H1 (cell line): ENCODE measurements at regions not wholly inside any gene's neighbourhood (a gene's known extent, or its start where the extent isn't known, plus 50 kb on each side); places are given as distances from the start of the nearest gene placed in this dataset.

Experiments used
- CTCF ChIA-PET: fragments of 300-600 bp; sonication (Branson Sonifier 250); formaldehyde crosslinking; loops from one replicate; lab custom pipeline; 2021; ENCODE audit not compliant: partially characterized antibody; lab: Charles Lee
- POLR2A ChIA-PET: fragments of 300-600 bp; sonication (Branson Sonifier 250); formaldehyde crosslinking; loops from one replicate; lab custom pipeline; 2021; ENCODE audit warnings: inconsistent platforms; ENCODE audit not compliant: partially characterized antibody; lab: Charles Lee
- DNase-seq, 2 experiments: peaks; one replicate each; pipeline versions ENCODE4 v3.0.0 to v3.0.0-alpha.2; 2010 to 2022; ENCODE audit warnings: low spot score in 2 of 2, low read depth in 1 of 2, mixed read lengths in 1 of 2
- FAIRE-seq: peaks from 2 replicates; lab custom pipeline; 2011; peaks lifted over from hg19 to GRCh38; lab: Jason Lieb, UNC
- H2AFZ ChIP-seq: 2 replicates; pipeline ENCODE4 v1.8.1; 2012; ENCODE audit warnings: low read length, inconsistent platforms
- H2AK5ac ChIP-seq: 2 replicates; pipeline ENCODE4 v1.6.1; 2013; ENCODE audit warnings: low read depth, low read length
- H2BK120ac ChIP-seq: replicated peaks from 2 replicates; pipeline ENCODE3; 2013; ENCODE audit warnings: low read depth, low read length, inconsistent platforms
- H2BK12ac ChIP-seq: 2 replicates; pipeline ENCODE4 v1.6.1; 2013; ENCODE audit warnings: low read depth, low read length
- H2BK15ac ChIP-seq: 2 replicates; pipeline ENCODE4 v1.6.1; 2013; ENCODE audit warnings: low read length
- H2BK20ac ChIP-seq: 2 replicates; pipeline ENCODE4 v1.6.1; 2013; ENCODE audit warnings: low read length
- H2BK5ac ChIP-seq: 2 replicates; pipeline ENCODE4 v1.6.1; 2013; ENCODE audit warnings: low read depth, low read length
- H3K14ac ChIP-seq: 2 replicates; pipeline ENCODE4 v1.6.1; 2013; ENCODE audit warnings: inconsistent platforms; ENCODE audit not compliant: insufficient read length
- H3K18ac ChIP-seq: 2 replicates; pipeline ENCODE4 v1.6.1; 2013; ENCODE audit warnings: low read length; ENCODE audit errors: extremely low read depth
- H3K23ac ChIP-seq: 2 replicates; pipeline ENCODE4 v1.6.1; 2013; ENCODE audit warnings: inconsistent platforms; ENCODE audit not compliant: insufficient read length
- H3K23me2 ChIP-seq: 2 replicates; pipeline ENCODE4 v1.6.1; 2013; ENCODE audit warnings: low read depth, low read length
- H3K27ac ChIP-seq: 2 replicates; pipeline ENCODE4 v1.6.1; 2011; ENCODE audit warnings: low read depth, low read length, inconsistent platforms
- H3K27me3 ChIP-seq, 4 experiments: replicated peaks in 1 of 4; 1 replicate in 1 of 4; 2 replicates in 3 of 4; pipeline versions ENCODE4 v1.6.1 to v1.8.1; 2011 to 2013; ENCODE audit warnings: low read length in 3 of 4, mild to moderate bottlenecking in 3 of 4, inconsistent platforms in 2 of 4, mixed read lengths in 2 of 4, moderate library complexity in 1 of 4; ENCODE audit not compliant: control insufficient read depth in 3 of 4, insufficient read depth in 3 of 4; ENCODE audit errors: extremely low read depth in 1 of 4
- H3K36me3 ChIP-seq, 4 experiments: 2 replicates each; pipeline versions ENCODE4 v1.6.1 to v1.8.1; 2011 to 2013; ENCODE audit warnings: mild to moderate bottlenecking in 4 of 4, low read length in 3 of 4, moderate library complexity in 2 of 4, control low read depth in 1 of 4, inconsistent platforms in 1 of 4; ENCODE audit not compliant: insufficient read depth in 4 of 4, control insufficient read depth in 2 of 4
- H3K4ac ChIP-seq: replicated peaks from 2 replicates; pipeline ENCODE3; 2013; ENCODE audit warnings: low read length, low read depth, mixed read lengths, inconsistent platforms; ENCODE audit not compliant: insufficient read length
- H3K4me1 ChIP-seq, 4 experiments: replicated peaks in 1 of 4; 1 replicate in 1 of 4; 2 replicates in 3 of 4; pipeline versions ENCODE4 v1.6.1 to v1.8.1; 2011 to 2013; ENCODE audit warnings: low read length in 3 of 4, inconsistent platforms in 2 of 4, mixed read lengths in 1 of 4; ENCODE audit not compliant: insufficient read depth in 4 of 4, control insufficient read depth in 3 of 4
- H3K4me2 ChIP-seq, 2 experiments: 2 replicates each; pipeline versions ENCODE4 v1.6.1 to v1.8.1; 2011 to 2013; ENCODE audit warnings: low read depth in 2 of 2, low read length in 2 of 2, control low read depth in 1 of 2, inconsistent platforms in 1 of 2, mild to moderate bottlenecking in 1 of 2; ENCODE audit not compliant: insufficient read depth in 1 of 2
- H3K4me3 ChIP-seq, 4 experiments: fragments of 200-600, 300-600 bp in 1 of 4; sonication (generic), shearing (Covaris generic), sonication (Bioruptor Twin) in 1 of 4; 2 replicates each; pipeline versions ENCODE4 v1.5.1 to v1.8.1; 2011 to 2016; ENCODE audit warnings: low read length in 4 of 4, low read depth in 3 of 4, control low read depth in 2 of 4, inconsistent platforms in 2 of 4, mild to moderate bottlenecking in 2 of 4, mixed read lengths in 1 of 4, moderate library complexity in 1 of 4; ENCODE audit not compliant: insufficient read depth in 2 of 4; ENCODE audit errors: extremely low read depth in 1 of 4
- H3K56ac ChIP-seq: replicated peaks from 2 replicates; pipeline ENCODE3; 2013; ENCODE audit warnings: low read depth, mild to moderate bottlenecking, mixed read lengths, low read length, inconsistent platforms; ENCODE audit not compliant: insufficient read length
- H3K79me1 ChIP-seq: 2 replicates; pipeline ENCODE4 v1.6.1; 2013; ENCODE audit warnings: low read depth, low read length, control low read depth
- H3K79me2 ChIP-seq, 2 experiments: 2 replicates each; pipeline versions ENCODE4 v1.6.1 to v1.8.1; 2012 to 2013; ENCODE audit warnings: low read length in 2 of 2, mild to moderate bottlenecking in 2 of 2, inconsistent platforms in 1 of 2; ENCODE audit not compliant: insufficient read depth in 2 of 2, control insufficient read depth in 1 of 2
- H3K9ac ChIP-seq, 4 experiments: replicated peaks in 1 of 4; 1 replicate in 1 of 4; 2 replicates in 3 of 4; pipeline versions ENCODE4 v1.6.1 to v1.8.1; 2011 to 2013; ENCODE audit warnings: low read depth in 3 of 4, low read length in 3 of 4, control low read depth in 2 of 4, mild to moderate bottlenecking in 2 of 4, moderate library complexity in 2 of 4, inconsistent platforms in 1 of 4; ENCODE audit errors: extremely low read depth in 1 of 4
- H3K9me3 ChIP-seq, 2 experiments: 2 replicates each; pipeline versions ENCODE4 v1.6.1 to v1.8.1; 2012 to 2013; ENCODE audit warnings: mild to moderate bottlenecking in 2 of 2, moderate library complexity in 2 of 2, control low read depth in 1 of 2, inconsistent platforms in 1 of 2, low read depth in 1 of 2, low read length in 1 of 2, mixed read lengths in 1 of 2; ENCODE audit not compliant: insufficient read depth in 2 of 2
- H4K20me1 ChIP-seq, 2 experiments: replicated peaks in 1 of 2; 2 replicates each; pipeline versions ENCODE3 to v1.8.1; 2011 to 2013; ENCODE audit warnings: inconsistent platforms in 2 of 2, low read length in 2 of 2, mild to moderate bottlenecking in 1 of 2; ENCODE audit not compliant: insufficient read depth in 2 of 2, control insufficient read depth in 1 of 2
- H4K5ac ChIP-seq: 2 replicates; pipeline ENCODE4 v1.6.1; 2013; ENCODE audit warnings: low read length, low read depth, mixed read lengths, inconsistent platforms; ENCODE audit not compliant: insufficient read length
- H4K8ac ChIP-seq: 2 replicates; pipeline ENCODE4 v1.8.0; 2013; ENCODE audit warnings: mild to moderate bottlenecking, moderate library complexity, low read length, inconsistent platforms; ENCODE audit not compliant: insufficient read depth; ENCODE audit errors: extremely low read depth
- H4K91ac ChIP-seq: replicated peaks from 2 replicates; pipeline ENCODE3; 2013; ENCODE audit warnings: low read length, mixed read lengths, inconsistent platforms; ENCODE audit not compliant: insufficient read length
- CBX8 ChIP-seq: fragments of 300-800, 300-1000 bp; sonication (generic); IDR thresholded peaks from 2 replicates; pipeline ENCODE4 v1.7.1; 2016; ENCODE audit warnings: low read depth, low read length, borderline replicate concordance
- EZH2 ChIP-seq: fragments of 200-600 bp; sonication (generic); IDR thresholded peaks from 2 replicates; pipeline ENCODE4 v1.7.1; 2012; ENCODE audit warnings: low read depth, mild to moderate bottlenecking, moderate library complexity, low read length, inconsistent platforms; ENCODE audit not compliant: severe bottlenecking
- SUZ12 ChIP-seq: fragments of 200-600 bp; sonication (generic); IDR thresholded peaks from 2 replicates; pipeline ENCODE4 v1.6.1; 2012; ENCODE audit warnings: mild to moderate bottlenecking, inconsistent platforms, low read length, moderate library complexity, mixed read lengths
- WGBS, 2 experiments: shearing (Covaris generic) in 1 of 2; methylation state at CpG; one replicate each; pipeline versions ENCODE4 v1.1.6 to v1.1.7; 2013 to 2015; ENCODE audit warnings: low lambda C conversion rate in 2 of 2, mixed read lengths in 2 of 2, inconsistent platforms in 1 of 2, low coverage in 1 of 2, missing lambda C conversion rate in 1 of 2; ENCODE audit not compliant: insufficient replicate concordance in 2 of 2, insufficient coverage in 1 of 2, insufficient read length in 1 of 2; ENCODE audit errors: extremely low coverage in 1 of 2, missing lambda C conversion rate in 1 of 2; 5-methylcytosine and 5-hydroxymethylcytosine counted together

DNA sequence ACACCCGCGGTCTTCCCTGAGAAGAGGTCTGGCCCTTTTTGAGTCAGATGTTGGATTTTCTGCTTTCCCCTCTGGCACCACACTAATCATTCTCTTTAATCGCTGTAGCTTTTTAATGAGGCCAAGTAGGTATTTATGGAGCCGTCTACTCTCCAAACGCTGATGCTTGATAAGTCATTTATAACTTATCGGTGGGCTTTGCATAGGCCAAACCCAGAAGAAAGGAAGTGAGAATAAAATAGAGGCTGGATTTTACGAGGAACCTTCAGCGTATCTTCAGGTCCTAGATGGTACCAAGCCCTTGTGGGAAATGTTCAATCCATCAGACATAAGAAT lies 142.5 kb upstream of the CTAGE1 start:
- ChIA-PET POLR2A (no interaction called here), CTCF (no interaction called here)
- Histone ChIP-seq H4K91ac (no peak overlapping the region), H3K56ac (no peak overlapping the region), H4K20me1 (no peaks in the 10 kb centered on the region), H3K9ac (no peak overlapping the region), H3K27me3 (peaks cover 7 to 31% (median 29%) of the 10 kb centered on the region in 4 experiments), H2AK5ac (no peak overlapping the region), H3K23ac (no peak overlapping the region), H3K9me3 (no peaks in the 10 kb centered on the region), H2AFZ (no peak overlapping the region), H2BK20ac (no peak overlapping the region), H3K23me2 (peaks cover 6% of the 10 kb centered on the region; the same call in 1 of the 2 replicates), H3K4ac (no peak overlapping the region), H3K18ac (no peak overlapping the region), H3K4me2 (peak overlapping the region; percentile 85 to 89), H2BK5ac (no peak overlapping the region), H4K8ac (no peak overlapping the region), H4K5ac (no peak overlapping the region), H2BK12ac (no peak overlapping the region), H3K14ac (no peak overlapping the region), H3K79me1 (no peaks in the 10 kb centered on the region), H3K36me3 (no peaks in the 10 kb centered on the region), H3K79me2 (no peaks in the 10 kb centered on the region), H2BK15ac (no peak overlapping the region), H2BK120ac (no peak overlapping the region), H3K27ac (no peak overlapping the region), H3K4me3 (peak overlapping the region in 3 of 4 experiments; percentile 42 to 68 (median 49); a peak in 6 of 8 replicates), H3K4me1 (peaks cover 0 to 3% (median 2%) of the 10 kb centered on the region in 4 experiments; a peak in 4 of 7 replicates)
- WGBS, 2 experiments: 48% methylated on average over 8 of the region's 8 CpGs; no CpG with 5 or more reads in 1 of the 2 experiments
- peak; percentile 58 for TF ChIP-seq EZH2
- TF ChIP-seq SUZ12: peak; percentile 68; the same call in 1 of the 2 replicates
- TF ChIP-seq CBX8: no peak
- FAIRE-seq (no peak), DNase-seq (no peak)
